HUES48 (cell line): ENCODE measurements at regions not wholly inside any gene's neighbourhood (a gene's known extent, or its start where the extent isn't known, plus 50 kb on each side); places are given as distances from the start of the nearest gene placed in this dataset.
"Not testable (repeated sequence)": the region's sequence is repeated elsewhere in the genome, so short reads cannot be mapped to it uniquely, and the experiment has no call there.

Experiments used
- H3K27ac ChIP-seq: one replicate; pipeline ENCODE4 v1.7.0; 2013; ENCODE audit warnings: low read depth, low read length, inconsistent platforms
- H3K27me3 ChIP-seq: 2 replicates; pipeline ENCODE4 v1.6.1; 2013; ENCODE audit warnings: mild to moderate bottlenecking, low read length; ENCODE audit not compliant: control insufficient read depth, insufficient read depth
- H3K36me3 ChIP-seq: 2 replicates; pipeline ENCODE4 v1.6.1; 2013; ENCODE audit warnings: low read length; ENCODE audit not compliant: control insufficient read depth, insufficient read depth
- H3K4me1 ChIP-seq: 2 replicates; pipeline ENCODE4 v1.6.1; 2013; ENCODE audit warnings: mild to moderate bottlenecking, low read length; ENCODE audit not compliant: control insufficient read depth, insufficient read depth
- H3K4me3 ChIP-seq: 2 replicates; pipeline ENCODE4 v1.5.1; 2013; ENCODE audit warnings: mild to moderate bottlenecking, low read depth, low read length
- H3K9ac ChIP-seq: 2 replicates; pipeline ENCODE4 v1.6.1; 2013; ENCODE audit warnings: mild to moderate bottlenecking, low read depth, low read length, moderate library complexity
- H3K9me3 ChIP-seq: 2 replicates; pipeline ENCODE4 v1.6.1; 2013; ENCODE audit warnings: low read length; ENCODE audit not compliant: control insufficient read depth, insufficient read depth

GRCh38 chr5:125683669-125684068 lies 739.5 kb upstream of the GRAMD2B start:
- Histone ChIP-seq H3K36me3 (no peaks in the 10 kb centered on the region), H3K4me3 (no peak overlapping the region), H3K9me3 (no peaks in the 10 kb centered on the region), H3K9ac (no peak overlapping the region), H3K27ac (no peak overlapping the region), H3K4me1 (0 out of 2 replicates have a peak, but pooled peaks cover 5% of the 10 kb centered on the region), H3K27me3 (no peaks in the 10 kb centered on the region)

- no peaks in the 10 kb centered on the region for H3K36me3 ChIP-seq
- peaks cover 5% of the 10 kb centered on the region for H3K9me3 ChIP-seq
- H3K9ac ChIP-seq: no peak overlapping the region
- no peak overlapping the region for H3K27ac ChIP-seq
- H3K4me1 ChIP-seq: 0 out of 2 replicates have a peak, but pooled peaks cover 5% of the 10 kb centered on the region
- H3K27me3 ChIP-seq: no peaks in the 10 kb centered on the region
- H3K4me3 ChIP-seq: no peak overlapping the region
Observed at GRCh38 chr5:125685771-125686170, 737.4 kb upstream of the GRAMD2B start.

DNA sequence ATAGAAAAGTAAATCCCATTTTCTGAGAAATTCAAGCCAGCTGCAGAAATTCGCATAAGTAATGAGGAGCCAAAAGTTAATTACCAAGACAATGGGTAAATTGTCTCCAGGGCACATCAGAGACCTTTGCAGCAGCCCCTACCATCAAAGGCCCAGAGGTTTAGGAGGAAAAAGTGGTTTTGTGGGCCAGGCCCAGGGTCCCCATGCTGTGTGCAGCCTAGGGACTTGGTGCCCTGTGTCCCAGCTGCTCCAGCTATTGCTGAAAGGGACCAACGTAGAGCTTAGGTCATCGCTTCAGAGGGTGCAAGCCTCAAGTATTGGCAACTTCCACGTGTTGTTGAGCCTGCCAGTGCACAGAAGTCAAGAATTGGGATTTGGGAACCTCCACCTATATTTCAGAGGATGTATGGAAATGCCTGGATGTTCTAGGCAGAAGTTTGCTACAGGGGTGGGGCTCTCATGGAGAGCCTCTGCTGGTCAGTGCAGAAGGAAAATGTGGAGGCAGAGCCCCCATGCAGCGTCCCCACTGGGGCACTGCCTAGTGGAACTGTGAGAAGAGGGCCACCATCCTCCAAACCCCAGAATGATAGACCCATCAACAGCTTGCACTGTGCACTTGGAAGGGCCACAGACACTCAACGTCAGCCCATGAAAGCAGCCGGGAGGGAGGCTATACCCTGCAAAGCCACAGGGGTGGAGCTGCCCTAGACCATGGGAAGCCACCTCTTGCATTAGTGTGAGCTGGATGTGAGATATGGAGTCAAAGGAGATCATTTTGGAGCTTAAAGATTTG lies 731.3 kb upstream of the GRAMD2B start:
- not testable (repeated sequence) for H3K36me3 ChIP-seq, H3K27ac ChIP-seq, H3K9ac ChIP-seq, H3K4me3 ChIP-seq, H3K27me3 ChIP-seq, H3K4me1 ChIP-seq
- peaks cover 17% of the 10 kb centered on the region for H3K9me3 ChIP-seq

DNA sequence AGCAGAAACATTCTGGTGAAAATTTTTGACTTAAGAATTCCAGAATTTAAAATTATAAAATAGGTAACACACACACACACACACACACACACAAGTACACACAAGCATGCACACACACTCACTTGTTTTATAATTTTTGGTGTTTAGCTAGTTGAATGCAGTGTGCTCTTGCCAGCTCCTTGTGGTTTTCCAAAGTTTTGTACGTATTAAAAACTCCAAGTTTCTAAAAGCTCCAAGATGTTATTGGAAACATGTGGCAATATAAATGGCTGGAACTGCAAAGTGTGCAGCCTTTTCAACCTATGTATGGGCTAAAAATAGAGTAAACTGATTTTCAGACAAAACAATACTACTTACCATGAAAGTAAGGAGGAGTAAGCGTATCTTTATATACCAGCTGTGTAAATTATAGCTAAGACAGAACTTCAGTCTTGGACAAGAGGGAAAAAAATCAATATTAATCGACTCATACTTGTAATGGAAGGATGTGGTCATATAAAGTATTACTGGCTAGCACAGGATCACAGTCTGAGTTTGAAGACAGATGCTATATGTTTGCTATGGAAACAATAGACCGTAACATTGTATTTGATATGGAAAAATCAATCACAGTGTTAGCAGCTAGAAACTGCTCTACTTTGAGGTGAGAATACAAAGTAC lies 727.1 kb upstream of the GRAMD2B start:
- no peaks in the 10 kb centered on the region for H3K27me3 ChIP-seq
- no peaks in the 10 kb centered on the region for H3K36me3 ChIP-seq
- H3K4me3 ChIP-seq: no peak overlapping the region
- H3K9ac ChIP-seq: no peak overlapping the region
- H3K27ac ChIP-seq: no peak overlapping the region
- H3K9me3 ChIP-seq: peaks cover 10% of the 10 kb centered on the region
- peaks cover 3% of the 10 kb centered on the region; the same call in 1 of the 2 replicates for H3K4me1 ChIP-seq

- Histone ChIP-seq H3K4me3 (no peak overlapping the region), H3K4me1 (peaks cover 3% of the 10 kb centered on the region; the same call in 1 of the 2 replicates), H3K9me3 (peaks cover 5% of the 10 kb centered on the region), H3K27me3 (no peaks in the 10 kb centered on the region), H3K27ac (no peak overlapping the region), H3K36me3 (no peaks in the 10 kb centered on the region), H3K9ac (no peak overlapping the region)
Observed at GRCh38 chr5:125696762-125697161, 726.4 kb upstream of the GRAMD2B start.

GRCh38 chr5:125698420-125698819 lies 724.8 kb upstream of the GRAMD2B start:
- no peak overlapping the region for H3K9ac ChIP-seq
- H3K4me1 ChIP-seq: peaks cover 3% of the 10 kb centered on the region; the same call in 1 of the 2 replicates
- no peaks in the 10 kb centered on the region for H3K9me3 ChIP-seq
- H3K27ac ChIP-seq: no peak overlapping the region
- no peak overlapping the region for H3K4me3 ChIP-seq
- no peaks in the 10 kb centered on the region for H3K36me3 ChIP-seq
- H3K27me3 ChIP-seq: no peaks in the 10 kb centered on the region

- Histone ChIP-seq H3K27ac (no peak overlapping the region), H3K36me3 (no peaks in the 10 kb centered on the region), H3K27me3 (no peaks in the 10 kb centered on the region), H3K4me3 (no peak overlapping the region), H3K9me3 (peaks cover 5% of the 10 kb centered on the region), H3K4me1 (peaks cover 3% of the 10 kb centered on the region; the same call in 1 of the 2 replicates), H3K9ac (no peak overlapping the region)
Observed at GRCh38 chr5:125699860-125700259, 723.3 kb upstream of the GRAMD2B start.

GRCh38 chr5:125700380-125700861 lies 722.8 kb upstream of the GRAMD2B start:
- no peaks in the 10 kb centered on the region for H3K36me3 ChIP-seq
- no peak overlapping the region for H3K27ac ChIP-seq
- no peak overlapping the region for H3K4me3 ChIP-seq
- no peaks in the 10 kb centered on the region for H3K27me3 ChIP-seq
- peaks cover 3% of the 10 kb centered on the region; the same call in 1 of the 2 replicates for H3K4me1 ChIP-seq
- H3K9ac ChIP-seq: no peak overlapping the region
- peaks cover 6% of the 10 kb centered on the region for H3K9me3 ChIP-seq

- Histone ChIP-seq H3K36me3 (no peaks in the 10 kb centered on the region), H3K27ac (no peak overlapping the region), H3K4me1 (peaks cover 12% of the 10 kb centered on the region; the same call in 1 of the 2 replicates), H3K9me3 (peaks cover 6% of the 10 kb centered on the region), H3K9ac (no peak overlapping the region), H3K4me3 (no peak overlapping the region), H3K27me3 (no peaks in the 10 kb centered on the region)
Observed at GRCh38 chr5:125703616-125704015, 719.6 kb upstream of the GRAMD2B start.

DNA sequence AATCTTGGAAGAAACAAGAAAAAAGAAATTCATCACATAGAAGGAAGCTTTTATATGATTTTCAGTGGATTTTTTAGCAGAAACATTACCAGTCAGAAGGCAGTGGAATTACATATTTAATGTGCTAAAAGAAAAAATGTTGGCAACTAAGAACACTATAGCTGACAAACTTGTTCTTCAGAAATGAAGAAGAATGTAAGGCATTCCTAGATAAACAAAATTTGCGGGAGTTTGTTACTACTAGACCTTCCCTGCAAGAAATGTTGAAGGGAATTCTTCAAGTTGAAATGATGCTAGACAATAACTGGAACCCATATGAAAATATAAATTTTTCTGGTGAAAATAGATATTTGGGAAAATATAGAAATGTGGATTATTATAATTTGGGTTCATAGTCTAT lies 718.3 kb upstream of the GRAMD2B start:
- peaks cover 10% of the 10 kb centered on the region; the same call in 1 of the 2 replicates for H3K4me1 ChIP-seq
- peaks cover 6% of the 10 kb centered on the region for H3K9me3 ChIP-seq
- no peak overlapping the region for H3K4me3 ChIP-seq
- H3K9ac ChIP-seq: no peak overlapping the region
- H3K36me3 ChIP-seq: no peaks in the 10 kb centered on the region
- H3K27ac ChIP-seq: no peak overlapping the region
- no peaks in the 10 kb centered on the region for H3K27me3 ChIP-seq

DNA sequence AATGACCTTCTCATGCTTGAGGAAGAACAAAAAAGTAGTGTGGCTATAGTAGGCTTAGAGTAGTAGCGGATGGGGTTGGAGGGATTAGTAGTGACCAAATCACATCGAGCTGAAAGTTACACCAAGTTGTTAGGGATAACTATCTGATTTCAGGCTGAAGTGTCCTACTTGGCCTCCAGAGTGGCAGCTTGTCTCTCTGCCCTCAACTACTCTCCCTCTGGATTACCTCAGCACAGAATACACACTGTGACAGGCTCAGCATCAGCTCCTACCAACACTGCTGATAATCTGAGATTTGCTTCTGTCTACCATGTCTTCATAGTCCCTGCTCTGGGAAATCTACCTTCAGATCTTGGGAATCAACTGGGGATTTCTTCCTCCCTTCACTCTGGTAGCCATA lies 714.6 kb upstream of the GRAMD2B start:
- peaks cover 6% of the 10 kb centered on the region for H3K9me3 ChIP-seq
- H3K27ac ChIP-seq: no peak overlapping the region
- H3K36me3 ChIP-seq: no peaks in the 10 kb centered on the region
- no peak overlapping the region for H3K4me3 ChIP-seq
- peaks cover 14% of the 10 kb centered on the region; the same call in 1 of the 2 replicates for H3K4me1 ChIP-seq
- H3K27me3 ChIP-seq: no peaks in the 10 kb centered on the region
- H3K9ac ChIP-seq: no peak overlapping the region
